ENCODE measurements at regions not wholly inside any gene's neighbourhood (a gene's known extent, or its start where the extent isn't known, plus 50 kb on each side); places are given as distances from the start of the nearest gene placed in this dataset.

- no peak overlapping the region for H3K27ac ChIP-seq
- 74 to 82% methylated on average over 7 of the region's 7 CpGs for WGBS, 2 donors
- no peaks in the 10 kb centered on the region for H3K36me3 ChIP-seq (ENCODE audit: low read depth, missing control alignments)
- no peak overlapping the region for H3K4me3 ChIP-seq
- intact Hi-C loops (cut with DNase I; ENCODE audit: low total_unique reads): no loop called here
- peaks cover 19% of the 10 kb centered on the region for H3K4me1 ChIP-seq
- H3K27me3 ChIP-seq: no peaks in the 10 kb centered on the region
- DNase-seq: peak; percentile 8
- H3K9me3 ChIP-seq: no peaks in the 10 kb centered on the region
- TF ChIP-seq POLR2A (IDR thresholded peaks at IDR 0.05) (no peak), CTCF (IDR thresholded peaks at IDR 0.05) (no peak)
Observed at GRCh38 chr6:168136001-168136400, 57.0 kb upstream of the FRMD1 start.

GRCh38 chr6:168134560-168135201, 55.7 kb upstream of the FRMD1 start:
- DNase-seq: no peak
- TF ChIP-seq CTCF (IDR thresholded peaks at IDR 0.05) (no peak), POLR2A (IDR thresholded peaks at IDR 0.05) (no peak)
- 85 to 91% methylated on average over 12 to 16 of the region's 16 CpGs for WGBS, 2 donors

DNA sequence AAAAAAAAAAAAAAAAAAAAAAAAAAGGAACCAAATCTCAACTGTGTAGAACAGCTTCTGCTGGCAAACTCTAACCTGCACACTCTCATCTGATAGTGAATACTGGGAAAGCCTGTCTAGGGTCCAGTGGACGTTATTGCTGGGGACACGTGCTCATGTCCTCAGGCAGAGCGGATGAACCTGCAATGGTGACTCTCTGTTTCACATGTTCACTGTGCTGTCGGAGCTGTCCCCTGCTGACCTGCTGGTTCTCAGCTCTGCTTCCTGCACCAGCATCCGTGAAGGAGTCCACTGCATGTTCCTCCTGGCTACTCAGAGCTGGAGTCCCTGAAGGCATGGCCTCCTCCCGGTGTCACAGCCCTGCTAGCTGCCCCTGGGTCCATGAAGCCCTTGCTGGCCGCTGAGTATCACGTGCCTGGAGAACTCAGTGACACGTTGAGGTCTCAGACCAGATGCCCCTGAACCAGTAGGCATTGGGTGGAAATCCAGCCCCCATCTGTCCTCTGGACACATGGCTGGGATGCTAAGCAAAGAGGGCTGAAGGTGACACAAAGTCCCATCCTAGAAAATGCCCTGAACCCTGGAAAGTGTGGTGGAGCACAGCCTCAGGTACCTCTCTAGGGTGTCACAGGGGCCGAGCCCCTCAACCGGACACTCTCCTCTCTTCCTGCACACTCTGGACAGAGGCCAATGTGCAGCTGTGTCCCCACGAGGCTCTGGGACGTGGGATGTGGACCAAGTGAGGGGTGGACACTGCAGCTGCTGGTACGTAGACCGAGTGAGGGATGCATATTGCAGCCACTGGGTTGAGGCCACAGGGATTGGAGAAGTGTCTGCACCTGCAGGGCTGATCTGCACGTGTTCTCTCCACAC, 54.9 kb upstream of the FRMD1 start:
- Histone ChIP-seq H3K36me3 (ENCODE audit: low read depth, missing control alignments) (no peaks in the 10 kb centered on the region), H3K27me3 (no peaks in the 10 kb centered on the region), H3K9me3 (no peaks in the 10 kb centered on the region), H3K4me1 (peaks cover 19% of the 10 kb centered on the region), H3K27ac (no peak overlapping the region), H3K4me3 (peak overlapping the region in 1 of 2 donors; percentile 1)
- intact Hi-C loops (cut with DNase I; ENCODE audit: low total_unique reads): no loop called here
- WGBS, 2 donors: 53 to 69% methylated on average over 5 to 16 of the region's 16 CpGs
- TF ChIP-seq CTCF (IDR thresholded peaks at IDR 0.05) (no peak), POLR2A (IDR thresholded peaks at IDR 0.05) (no peak)
- peak; percentile 11 for DNase-seq

More at GRCh38 chr6:168134560-168135201, 55.7 kb upstream of the FRMD1 start:
- H3K4me3 ChIP-seq: no peak overlapping the region
- no peaks in the 10 kb centered on the region for H3K27me3 ChIP-seq
- H3K9me3 ChIP-seq: no peaks in the 10 kb centered on the region
- H3K27ac ChIP-seq: no peak overlapping the region
- intact Hi-C loops (cut with DNase I; ENCODE audit: low total_unique reads): no loop called here
- H3K4me1 ChIP-seq: peaks cover 19% of the 10 kb centered on the region
- no peaks in the 10 kb centered on the region for H3K36me3 ChIP-seq (ENCODE audit: low read depth, missing control alignments)

DNA sequence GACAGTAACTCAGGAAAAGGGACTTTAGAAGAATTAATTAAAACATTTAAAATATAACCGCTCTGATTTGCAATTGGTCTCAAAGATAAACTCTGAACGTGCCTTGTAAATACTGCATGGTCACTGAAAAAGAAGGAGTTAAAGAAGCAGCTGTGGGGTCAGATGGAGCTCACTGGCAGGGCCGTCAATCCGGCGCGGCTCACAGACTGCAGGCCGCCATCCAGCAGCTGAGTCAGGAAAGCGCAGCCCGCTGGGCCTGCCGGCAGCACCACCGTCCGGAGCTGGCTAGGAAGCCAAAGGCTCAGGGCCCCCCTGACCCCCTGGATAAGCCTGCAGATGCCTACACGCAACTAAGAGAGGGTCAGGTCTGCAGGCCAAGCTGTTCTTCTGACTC, 54.2 kb upstream of the FRMD1 start:
- H3K36me3 ChIP-seq (ENCODE audit: low read depth, missing control alignments): no peaks in the 10 kb centered on the region
- TF ChIP-seq CTCF (IDR thresholded peaks at IDR 0.05) (peak in 1 of 3 experiments; percentile 1), POLR2A (IDR thresholded peaks at IDR 0.05) (no peak)
- 7 to 18% methylated on average over 7 to 13 of the region's 13 CpGs for WGBS, 2 donors
- peak; percentile 37 for DNase-seq
- no peak overlapping the region for H3K27ac ChIP-seq
- no peaks in the 10 kb centered on the region for H3K27me3 ChIP-seq
- peaks cover 19% of the 10 kb centered on the region for H3K4me1 ChIP-seq
- no peaks in the 10 kb centered on the region for H3K9me3 ChIP-seq
- peak overlapping the region in 1 of 2 donors; percentile 1 for H3K4me3 ChIP-seq
- intact Hi-C loops (cut with DNase I; ENCODE audit: low total_unique reads): no loop called here

Measured in testis (tissue), 2 donors.